Panc1 (cell line): ENCODE measurements at regions not wholly inside any gene's neighbourhood (a gene's known extent, or its start where the extent isn't known, plus 50 kb on each side); places are given as distances from the start of the nearest gene placed in this dataset.

Experiments
- CTCF ChIP-seq: fragments of 450-650 bp; IDR thresholded peaks from 2 replicates; pipeline ENCODE4 v1.5.1; 2017; ENCODE audit warnings: mild to moderate bottlenecking
- POLR2AphosphoS5 ChIP-seq: IDR thresholded peaks from 2 replicates; pipeline ENCODE4 v1.6.1; 2012; ENCODE audit warnings: mild to moderate bottlenecking, low read depth, low read length, moderate library complexity
- REST ChIP-seq, 2 experiments: IDR thresholded peaks; 2 replicates each; pipeline ENCODE4 v1.6.1; 2011 to 2012; ENCODE audit warnings: low read depth in 2 of 2, control low read depth in 1 of 2, low read length in 1 of 2, mild to moderate bottlenecking in 1 of 2, moderate library complexity in 1 of 2; ENCODE audit not compliant: insufficient read depth in 1 of 2
- SIN3A ChIP-seq: IDR thresholded peaks from 2 replicates; pipeline ENCODE4 v1.6.1; 2012; ENCODE audit warnings: low read depth, mild to moderate bottlenecking, low read length, moderate library complexity, borderline replicate concordance; ENCODE audit not compliant: insufficient read depth
- TCF7L2 ChIP-seq: IDR thresholded peaks from 2 replicates; pipeline ENCODE4 v1.6.1; 2011; ENCODE audit warnings: mild to moderate bottlenecking, low read depth, low read length, inconsistent platforms

GRCh38 chr13:34747507-34747906, 194.6 kb upstream of the NBEA start:
- no peak for TF ChIP-seq SIN3A
- TF ChIP-seq CTCF = no peak
- no peak for TF ChIP-seq REST (IDR thresholded peaks at IDR 0.05; ENCODE audit: insufficient read depth in 1 of 2, low read depth in 2 of 2, low read length in 1 of 2)
- TF ChIP-seq TCF7L2 = no peak
- TF ChIP-seq POLR2AphosphoS5 = no peak
